Pons (tissue), 1 donor: ENCODE measurements at regions not wholly inside any gene's neighbourhood (a gene's known extent, or its start where the extent isn't known, plus 50 kb on each side); places are given as distances from the start of the nearest gene placed in this dataset.
"Not testable (repeated sequence)": the region's sequence is repeated elsewhere in the genome, so short reads cannot be mapped to it uniquely, and the experiment has no call there.

Experiments
- DNase-seq: peaks from one replicate; pipeline ENCODE4 v3.0.0-alpha.2; 2016; ENCODE audit warnings: low spot score

DNA sequence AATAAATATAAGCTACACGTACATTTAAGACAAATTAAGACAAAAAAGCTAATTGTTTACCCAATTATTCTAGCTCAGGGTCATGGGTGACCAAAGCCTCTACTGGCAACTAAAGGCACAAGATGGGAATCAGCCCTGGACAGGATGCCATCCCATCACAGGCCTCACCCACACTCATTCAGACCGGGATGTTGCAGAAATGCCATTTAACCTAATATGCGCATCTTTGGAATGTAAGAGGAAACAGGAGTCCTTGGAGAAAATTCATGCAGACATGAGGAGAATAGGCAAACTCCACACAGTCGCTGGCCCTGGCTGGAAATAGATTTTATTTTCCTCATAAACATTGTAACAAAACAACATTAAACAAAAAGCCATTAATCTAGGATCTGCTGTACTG is 2003.8 kb upstream of the CDH9 start:
- DNase-seq, result no peak

DNA sequence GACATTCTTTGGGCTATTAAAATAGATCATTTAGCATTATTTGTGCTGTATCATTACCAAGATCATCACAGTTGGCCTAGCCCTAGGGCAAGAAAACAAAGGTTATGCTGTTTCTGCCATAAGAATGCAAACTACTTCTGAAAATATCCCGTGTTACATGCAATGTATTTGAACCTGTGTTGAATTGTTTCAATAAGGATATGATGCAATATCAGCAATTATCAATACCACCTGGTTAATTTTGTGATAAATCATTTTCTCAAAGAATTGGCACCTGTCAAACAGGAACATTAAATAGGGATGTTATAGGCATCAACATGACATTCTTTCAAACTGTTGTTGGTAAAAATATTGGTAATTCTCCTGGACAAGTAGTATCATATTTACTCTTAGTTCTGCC is 2002.0 kb upstream of the CDH9 start:
- no peak for DNase-seq

DNA sequence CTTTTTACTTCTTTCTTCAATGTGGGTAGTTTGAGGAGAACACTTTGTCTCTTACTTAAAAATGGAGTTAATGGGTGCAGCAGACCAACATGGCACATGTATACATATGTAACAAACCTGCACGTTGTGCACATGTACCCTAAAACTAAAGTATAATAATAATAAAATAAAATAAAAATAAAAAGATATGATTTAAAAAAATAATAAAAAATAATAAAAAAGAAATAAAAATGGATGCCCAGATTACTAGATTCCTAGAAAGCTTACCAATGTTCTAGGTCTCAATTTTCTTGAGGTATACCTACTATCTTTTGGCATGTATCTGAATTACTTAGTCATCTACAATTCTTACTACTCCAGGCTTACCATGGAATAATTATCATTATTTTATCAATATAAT is 2001.6 kb upstream of the CDH9 start:
- no peak for DNase-seq

DNA sequence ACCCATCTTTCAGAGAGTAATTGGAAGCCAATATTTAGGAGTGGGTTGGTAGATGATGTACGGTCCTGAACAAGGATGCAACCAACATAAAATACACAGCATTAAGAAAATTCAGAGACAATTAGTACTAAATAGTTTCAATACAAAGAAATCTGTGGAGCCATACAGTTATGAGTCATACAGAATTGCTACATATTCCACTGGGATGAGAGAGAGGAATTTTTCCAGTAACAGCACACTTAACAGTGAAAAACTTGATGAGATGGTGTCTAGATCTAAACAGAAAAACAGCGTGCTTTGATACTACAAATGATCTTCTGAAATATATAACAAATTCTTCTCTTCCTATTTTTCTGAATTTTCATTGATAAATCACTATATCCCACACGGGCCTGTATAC is 1999.3 kb upstream of the CDH9 start:
- no peak for DNase-seq

DNA sequence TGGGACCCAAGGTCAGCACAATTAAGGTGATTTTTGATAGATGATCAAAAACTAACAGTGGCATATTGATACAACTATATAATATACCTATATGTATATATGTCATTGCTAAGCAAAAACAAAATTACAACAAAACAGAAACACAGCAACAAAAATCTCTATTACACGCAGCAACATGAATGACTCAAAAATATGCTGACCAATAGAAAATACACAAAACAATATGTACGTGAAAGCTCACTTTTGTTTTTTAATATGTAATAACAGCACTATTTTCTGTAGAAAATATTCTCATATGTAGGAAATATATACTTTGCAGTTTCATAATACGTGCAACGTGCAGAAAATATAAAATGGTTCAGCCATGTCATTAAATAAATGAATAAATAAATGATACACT is 1985.7 kb upstream of the CDH9 start:
- no peak for DNase-seq

DNA sequence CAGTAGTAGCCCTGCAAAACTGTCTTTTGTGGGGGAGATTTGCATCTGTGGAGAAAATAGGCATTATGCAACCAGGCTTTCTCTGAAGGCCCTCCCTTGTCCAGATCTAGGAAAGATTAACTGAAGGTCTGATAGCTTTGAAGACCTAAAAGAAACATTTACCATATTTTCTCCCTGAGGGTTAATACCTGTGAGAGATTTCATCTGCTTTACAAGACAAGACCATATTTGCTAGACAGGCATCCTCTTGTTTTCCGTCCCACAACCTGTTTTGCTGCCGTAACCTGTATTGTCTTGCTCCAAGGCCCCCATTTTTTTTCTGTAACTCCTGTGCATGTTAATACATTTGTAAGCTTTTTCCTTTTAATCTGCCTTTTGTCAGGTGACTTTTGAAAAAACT is 1985.2 kb upstream of the CDH9 start:
- DNase-seq, result no peak

DNA sequence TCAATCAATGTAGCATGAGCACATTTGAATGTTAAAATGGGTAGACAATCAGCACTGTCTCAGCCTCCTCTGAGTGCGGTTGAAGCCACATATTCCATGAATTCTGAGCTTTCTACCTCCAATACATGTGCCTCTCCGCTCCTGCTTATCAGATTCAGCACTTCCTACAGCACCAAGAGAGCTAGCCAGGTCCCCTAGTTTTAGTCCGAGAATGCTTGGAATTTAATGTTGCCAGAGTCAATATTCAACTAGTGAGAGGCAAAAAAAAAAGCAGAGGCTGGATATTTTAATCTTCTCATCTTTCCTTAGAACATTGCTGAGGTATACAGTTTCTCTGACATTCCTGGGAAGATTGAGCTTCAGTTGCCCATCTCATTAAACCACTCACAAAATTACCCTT is 1979.1 kb upstream of the CDH9 start:
- DNase-seq, result no peak

DNA sequence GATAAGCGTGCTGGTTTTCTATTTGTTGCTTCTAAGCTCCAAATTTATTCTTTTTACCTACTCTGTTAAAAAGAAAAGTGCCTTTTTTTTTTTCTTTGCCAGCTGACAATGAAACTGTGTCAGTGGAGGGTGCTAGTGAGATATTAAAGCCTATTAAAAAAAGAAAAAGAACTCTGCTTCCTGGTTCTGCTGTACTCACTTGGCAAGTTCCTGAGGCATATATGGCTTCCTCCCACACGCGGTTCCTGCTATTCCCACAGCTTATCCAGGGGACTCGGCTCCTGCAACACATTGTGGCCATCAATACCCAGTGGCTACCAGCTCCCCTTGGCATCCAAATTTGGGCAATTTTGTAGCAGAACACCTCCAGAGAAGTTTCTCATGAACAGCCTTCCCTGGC is 1977.7 kb upstream of the CDH9 start:
- DNase-seq, result no peak

DNA sequence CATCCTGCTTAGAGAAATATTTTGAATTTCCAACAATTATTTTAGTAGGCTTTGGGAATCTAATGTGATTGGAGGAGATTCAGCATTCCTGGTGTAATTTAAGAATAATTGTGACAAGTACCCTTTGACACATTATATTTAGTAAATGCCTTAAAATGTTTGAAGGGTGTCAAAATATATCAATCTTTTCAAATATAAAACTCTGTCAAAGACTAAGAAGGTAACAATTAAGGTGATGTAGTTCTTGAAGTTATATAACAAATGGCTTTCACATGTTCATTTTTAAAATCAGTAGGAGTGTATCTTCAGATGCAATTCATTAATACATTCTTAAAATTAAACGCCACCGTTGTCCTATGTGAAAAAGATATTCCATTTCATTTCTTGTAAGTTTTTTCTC is 1977.1 kb upstream of the CDH9 start:
- no peak for DNase-seq

DNA sequence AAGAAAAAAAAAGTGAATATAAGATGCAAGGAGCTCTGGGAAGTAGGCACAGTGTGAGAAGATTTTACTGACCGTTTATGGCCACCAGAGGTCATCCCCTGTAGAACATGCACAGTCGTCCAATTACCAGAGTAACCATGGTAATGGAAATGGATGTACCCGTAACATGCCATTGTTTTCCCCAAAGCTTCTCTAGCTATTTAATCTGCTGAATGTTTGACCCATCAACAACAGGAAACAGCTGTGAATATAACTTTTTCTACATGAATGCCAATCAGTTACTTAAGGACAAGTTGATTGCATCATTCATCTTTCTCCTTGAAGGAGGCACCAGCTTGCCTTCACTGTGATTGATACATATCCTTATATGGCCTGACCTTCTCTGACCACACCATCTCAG is 1967.0 kb upstream of the CDH9 start:
- DNase-seq, result no peak

DNA sequence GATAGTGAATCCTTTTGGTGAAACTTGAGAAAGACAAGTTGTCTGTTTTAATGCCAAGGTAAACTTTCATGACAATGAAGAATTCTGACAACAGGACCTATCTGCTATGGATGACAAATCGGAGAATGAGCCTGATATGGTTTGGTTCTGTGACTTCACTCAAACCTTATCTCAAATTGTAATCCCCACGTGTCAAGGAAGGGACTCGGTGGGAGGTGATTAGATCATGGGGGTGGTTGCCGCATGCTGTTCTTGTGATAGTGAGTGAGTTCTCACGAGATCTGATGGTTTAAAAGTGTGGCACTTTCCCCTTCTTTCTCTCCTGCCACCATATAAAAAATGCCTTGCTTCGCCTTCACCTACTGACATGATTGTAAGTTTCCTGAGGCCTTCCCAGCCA is 1964.1 kb upstream of the CDH9 start:
- no peak for DNase-seq

DNA sequence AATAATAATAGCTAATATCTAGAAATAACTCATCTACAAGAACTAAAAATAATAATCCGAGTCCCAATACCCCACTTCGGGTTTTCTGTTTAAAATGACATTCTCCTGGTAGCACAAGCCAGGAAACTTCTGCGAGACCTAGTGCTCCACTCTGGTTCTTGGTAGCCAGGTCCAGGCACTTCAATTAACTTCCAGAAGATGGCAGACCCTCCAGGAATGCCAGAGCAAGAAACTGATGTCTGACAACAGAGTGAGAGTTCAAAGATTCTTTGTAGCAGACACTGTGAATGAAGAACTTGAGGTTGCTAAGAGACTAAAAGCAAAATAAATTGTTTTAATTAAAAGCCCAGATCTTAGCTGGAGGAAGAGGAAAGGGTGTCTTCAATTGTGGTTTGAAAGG is 1963.3 kb upstream of the CDH9 start:
- DNase-seq, result no peak

DNA sequence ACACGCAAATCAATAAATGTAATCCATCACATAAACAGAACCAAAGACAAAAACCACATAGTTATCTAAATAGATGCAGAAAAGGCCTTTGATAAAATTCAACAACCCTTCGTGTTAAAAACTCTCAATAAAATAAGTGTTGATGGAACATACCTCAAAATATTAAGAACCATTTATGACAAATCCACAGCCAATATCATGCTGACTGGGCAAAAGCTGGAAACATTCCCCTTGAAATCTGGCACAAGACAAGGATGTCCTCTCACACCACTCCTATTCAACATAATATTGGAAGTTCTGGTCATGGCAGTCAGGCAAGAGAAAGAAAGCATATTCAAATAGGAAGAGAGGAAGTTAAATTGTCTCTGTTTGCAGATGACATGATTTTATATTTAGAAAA is 1946.3 kb upstream of the CDH9 start:
- no peak for DNase-seq

DNA sequence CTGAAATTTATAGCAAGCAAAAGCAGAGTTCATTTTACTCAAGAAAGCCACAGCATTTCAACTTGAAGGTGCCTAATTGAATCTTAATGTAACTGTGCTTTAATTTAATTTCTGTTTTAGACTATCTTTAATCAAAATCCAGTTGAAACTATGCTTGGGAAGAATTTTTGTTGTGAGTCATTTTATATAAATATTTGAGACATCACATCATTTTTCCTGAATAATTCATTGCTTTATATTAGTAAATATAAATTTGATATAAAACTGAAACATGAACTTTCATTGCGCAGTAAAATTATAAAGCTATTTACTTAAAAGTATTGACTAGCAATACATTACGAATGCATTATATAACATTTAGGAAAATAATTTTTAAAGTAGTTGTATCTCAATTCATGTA is 1937.1 kb upstream of the CDH9 start:
- no peak for DNase-seq

DNA sequence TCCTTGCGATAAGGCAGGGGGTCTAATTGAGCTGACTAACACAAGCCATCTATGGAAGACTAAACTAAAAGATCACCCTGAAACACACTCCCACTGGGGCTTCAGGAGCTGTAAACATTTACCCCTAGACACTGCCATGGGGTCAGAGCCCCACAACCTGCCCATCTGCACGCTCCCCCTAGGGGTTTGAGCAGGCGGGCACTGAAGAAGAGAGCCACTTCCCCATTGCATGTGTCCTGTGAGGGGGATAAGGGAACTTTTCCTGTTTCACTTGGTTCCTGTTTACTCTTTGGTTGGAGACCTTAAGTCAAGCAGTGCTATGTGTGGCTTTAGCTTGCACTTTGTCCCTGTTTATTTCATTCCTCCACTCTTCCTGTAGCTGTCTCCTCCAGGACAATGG is 1929.5 kb upstream of the CDH9 start:
- no peak for DNase-seq

DNA sequence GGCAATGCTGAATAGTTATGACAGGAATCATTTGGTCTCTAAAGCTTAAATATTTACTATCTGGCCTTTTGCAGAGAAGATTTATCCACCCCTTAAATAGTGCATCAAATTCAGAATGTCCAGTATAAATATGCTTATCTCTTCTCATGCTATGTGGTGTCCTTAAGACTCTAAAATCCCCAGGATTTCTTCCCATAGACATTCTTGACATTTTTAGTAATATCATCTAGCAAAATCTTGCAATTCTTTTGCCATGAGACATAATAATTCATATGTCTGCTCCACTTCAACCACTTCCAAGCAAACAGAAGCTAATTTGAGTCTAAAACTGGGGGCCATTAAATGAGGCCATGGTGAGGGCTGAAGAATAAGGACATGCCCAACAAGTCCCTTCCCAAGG is 1923.4 kb upstream of the CDH9 start:
- DNase-seq, result no peak

DNA sequence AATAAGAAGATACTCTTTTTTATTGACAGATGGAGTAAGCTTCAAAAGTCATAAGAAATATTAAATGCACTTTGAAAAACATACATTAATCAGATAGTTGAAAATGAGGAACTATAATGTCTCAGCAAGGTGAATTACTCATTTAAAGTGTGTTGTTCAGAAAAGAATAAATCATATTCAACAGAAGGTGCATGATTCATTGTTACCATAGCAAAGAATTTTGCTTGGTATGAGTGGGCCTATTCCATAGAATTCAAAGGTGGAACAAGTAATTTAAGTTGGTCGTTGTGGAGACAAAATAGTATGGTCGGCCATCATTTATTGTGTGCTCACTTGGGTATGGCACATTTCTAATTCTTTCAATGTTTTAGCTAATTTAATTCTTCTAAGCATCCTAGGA is 1920.2 kb upstream of the CDH9 start:
- no peak for DNase-seq

DNA sequence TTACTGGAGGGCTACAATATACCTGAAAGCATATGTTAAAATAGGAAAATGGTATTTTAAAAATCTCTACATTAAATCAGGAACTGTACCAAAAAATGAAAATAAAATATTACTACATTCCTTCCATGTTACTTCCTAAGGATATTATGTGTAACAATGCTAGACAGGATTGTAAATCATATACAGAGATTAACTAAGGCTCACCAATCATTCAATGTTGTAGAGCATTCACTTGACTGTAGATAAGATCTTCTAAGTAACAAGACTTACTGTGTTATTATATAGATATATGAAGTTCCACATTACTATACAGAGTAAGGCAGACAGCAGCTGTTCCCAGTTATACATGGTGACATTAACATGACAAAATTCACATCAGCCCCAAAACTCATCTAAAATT is 1919.1 kb upstream of the CDH9 start:
- no peak for DNase-seq

DNA sequence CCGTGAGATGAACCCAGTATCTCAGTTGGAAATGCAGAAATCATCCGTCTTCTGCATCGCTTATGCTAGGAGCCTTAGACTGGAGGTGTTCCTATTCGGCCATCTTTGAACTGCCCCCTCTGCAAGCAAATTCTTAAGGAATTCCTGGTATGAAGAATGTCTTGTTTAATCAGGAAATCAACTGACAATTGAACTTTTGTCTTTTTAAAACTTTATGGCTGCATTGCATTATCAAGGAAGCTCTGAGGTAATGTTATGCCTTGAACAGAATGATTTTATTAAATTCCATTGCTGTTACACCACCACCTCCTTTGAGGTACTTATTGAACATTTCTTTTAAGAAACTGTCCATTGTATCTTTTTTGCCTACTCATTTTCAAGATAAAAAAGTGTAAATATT is 1915.7 kb upstream of the CDH9 start:
- DNase-seq, result no peak

DNA sequence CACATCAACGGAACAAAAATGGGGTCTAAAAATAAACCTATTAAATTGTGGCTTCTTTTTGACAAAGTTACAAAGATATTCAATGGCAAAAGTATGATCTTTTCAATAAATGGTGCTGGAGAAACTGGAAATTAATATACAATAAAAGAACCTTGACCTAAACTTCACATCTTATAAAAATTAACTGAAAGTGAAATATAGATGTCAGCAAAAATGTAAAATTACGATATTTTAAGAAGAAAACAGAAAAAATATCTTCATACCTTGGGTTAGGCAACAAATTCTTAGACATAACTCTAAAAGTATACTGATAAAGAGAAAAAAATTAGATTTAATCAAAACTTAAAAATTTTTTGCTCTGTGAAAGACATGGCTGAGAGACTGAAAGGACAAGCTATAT is 1909.5 kb upstream of the CDH9 start:
- DNase-seq, result no peak

DNA sequence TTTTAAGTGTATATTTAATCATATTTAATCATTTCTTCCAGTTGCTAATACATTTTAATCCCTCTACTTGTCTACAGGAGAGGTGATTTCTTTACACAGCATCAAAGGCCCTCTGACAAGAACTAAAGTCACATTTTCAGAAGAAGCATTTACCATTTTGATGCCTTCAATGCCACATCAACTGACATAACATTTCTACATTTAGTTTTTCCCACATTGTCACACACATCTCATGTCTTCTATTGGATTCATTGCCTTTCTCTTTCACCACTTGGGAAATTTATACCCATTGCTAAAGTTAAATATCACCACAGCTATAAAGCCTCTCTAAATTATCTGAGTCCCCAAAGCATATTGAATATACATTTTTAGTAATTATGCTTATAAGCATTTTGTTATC is 1907.5 kb upstream of the CDH9 start:
- no peak for DNase-seq

DNA sequence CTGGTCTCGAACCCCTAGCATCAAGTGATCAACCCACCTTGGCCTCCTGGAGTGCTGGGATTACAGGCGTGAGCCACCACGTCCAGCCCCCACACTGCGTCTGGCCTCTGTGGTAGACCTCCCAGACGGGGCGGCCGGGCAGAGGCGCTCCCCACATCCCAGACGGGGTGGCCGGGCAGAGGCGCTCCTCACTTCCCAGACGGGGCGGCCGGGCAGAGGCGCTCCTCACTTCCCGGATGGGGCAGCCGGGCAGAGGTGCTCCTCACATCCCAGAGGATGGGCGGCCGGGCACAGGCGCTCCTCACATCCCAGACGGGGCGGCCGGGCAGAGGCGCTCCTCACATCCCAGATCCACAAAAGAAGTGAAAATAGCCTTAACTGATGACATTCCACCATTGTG is 1891.0 kb upstream of the CDH9 start:
- not testable (repeated sequence) for DNase-seq

DNA sequence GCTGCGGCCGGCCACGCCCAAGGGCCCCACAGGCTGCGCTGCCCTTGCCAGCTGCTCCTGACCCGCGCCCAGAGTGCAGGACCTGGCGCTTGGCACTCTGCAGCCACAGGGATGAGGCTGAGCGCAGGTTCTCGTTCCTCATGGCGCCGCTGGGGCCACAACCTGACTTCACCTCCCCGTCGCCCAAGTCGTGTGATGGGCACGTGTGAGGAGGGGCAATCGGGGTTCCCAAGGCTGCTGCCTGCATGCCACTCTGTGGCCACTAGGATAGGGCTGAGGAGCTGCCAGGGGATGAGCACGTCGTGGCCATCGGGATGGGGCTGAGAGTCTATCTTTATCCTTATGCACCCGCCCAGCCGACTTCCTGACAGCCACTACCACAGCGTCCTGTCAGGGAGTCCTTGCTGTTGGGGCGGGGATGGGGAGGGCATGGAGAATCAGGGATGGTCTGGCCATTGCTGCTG is 1890.0 kb upstream of the CDH9 start:
- not testable (repeated sequence) for DNase-seq

DNA sequence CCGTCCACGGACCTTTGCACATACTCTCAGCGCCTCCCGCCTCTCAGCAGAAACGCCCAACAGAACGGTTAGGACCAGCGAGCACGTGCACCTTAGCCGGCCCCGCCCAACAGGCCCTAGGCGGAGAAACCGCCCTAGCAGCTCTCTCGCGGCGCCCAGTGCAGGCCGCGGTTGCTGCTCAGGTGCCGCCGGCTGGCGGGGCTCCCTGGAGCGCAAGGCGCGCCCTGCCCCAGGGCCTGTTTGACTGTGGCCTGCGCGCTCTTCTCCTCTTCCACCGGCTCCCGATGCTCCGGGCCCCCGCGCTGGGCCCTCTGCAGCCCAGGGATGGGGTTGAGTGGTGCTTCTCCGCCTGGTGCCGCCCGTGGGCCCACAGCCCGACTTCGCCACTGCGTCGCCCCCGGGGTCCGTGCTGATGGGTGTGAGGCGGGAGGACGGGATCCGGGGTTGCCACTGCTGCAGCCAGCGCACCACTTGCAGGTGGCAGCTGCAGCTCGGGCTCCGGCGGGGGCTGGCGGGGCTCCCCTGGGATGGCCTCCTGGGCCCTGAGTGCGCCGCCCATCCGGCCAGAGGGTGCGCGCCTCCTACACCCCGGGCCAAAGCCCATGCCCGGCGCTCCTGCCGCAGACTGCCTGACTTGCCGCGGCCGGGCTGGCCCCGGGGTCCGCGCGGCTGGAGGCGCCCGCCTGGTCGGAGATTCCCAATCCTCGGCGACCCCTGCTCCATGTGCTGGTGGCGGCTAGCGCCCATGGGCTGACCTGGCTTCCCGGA is 1889.4 kb upstream of the CDH9 start:
- DNase-seq, result no peak

DNA sequence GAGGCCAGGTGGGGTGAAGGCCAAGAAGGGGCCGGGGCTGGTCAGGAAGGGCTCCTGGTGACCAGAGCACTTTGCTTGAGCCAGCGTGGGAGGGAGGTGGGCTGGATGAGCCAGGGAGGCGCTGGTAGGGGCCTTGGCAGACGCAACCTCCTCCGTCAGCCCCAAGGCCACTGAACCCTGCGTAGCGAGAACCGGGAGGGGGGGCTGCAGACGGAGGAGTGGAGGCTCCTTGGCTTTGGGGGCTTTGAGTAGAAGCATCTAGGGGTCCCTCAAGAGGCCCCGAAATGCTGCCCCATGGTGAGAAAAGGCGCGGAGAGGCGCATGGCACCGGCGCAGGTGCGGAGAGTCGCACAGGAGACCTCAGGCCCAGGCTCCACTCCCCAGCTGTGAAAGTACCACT is 1888.0 kb upstream of the CDH9 start:
- DNase-seq, result no peak
